Suprapubic skin (tissue), 4 donors: ENCODE measurements at regions not wholly inside any gene's neighbourhood (a gene's known extent, or its start where the extent isn't known, plus 50 kb on each side); places are given as distances from the start of the nearest gene placed in this dataset.

Experiments
- POLR2A ChIP-seq, 2 donors: fragments of 450-650 bp; IDR thresholded peaks; one replicate each; pipeline ENCODE4 v1.6.1; 2017; ENCODE audit warnings: antibody characterized with exemption in 2 of 2, mild to moderate bottlenecking in 2 of 2, moderate library complexity in 2 of 2
- POLR2AphosphoS5 ChIP-seq, 3 donors: sonication (generic); formaldehyde crosslinking; IDR thresholded peaks; one replicate each; pipeline ENCODE4 v1.6.1; 2017; ENCODE audit warnings: antibody characterized with exemption in 3 of 3
- TF ChIP-seq, protein P1 (sequence below), 2 donors: fragments of 200-600 bp in 1 of 2; fragments of 450-650 bp in 1 of 2; sonication (generic) in 1 of 2; IDR thresholded peaks; one replicate each; pipeline ENCODE4 v1.5.1; 2016 to 2019; ENCODE audit warnings: antibody characterized with exemption in 2 of 2, mild to moderate bottlenecking in 1 of 2, moderate library complexity in 1 of 2

GRCh38 chr7:26478550-26478949 lies 186.9 kb downstream of the SNX10 start:
- TF ChIP-seq POLR2AphosphoS5 (IDR thresholded peaks at IDR 0.05) (no peak), POLR2A (IDR thresholded peaks at IDR 0.05) (no peak)
- TF ChIP-seq, protein P1, sequence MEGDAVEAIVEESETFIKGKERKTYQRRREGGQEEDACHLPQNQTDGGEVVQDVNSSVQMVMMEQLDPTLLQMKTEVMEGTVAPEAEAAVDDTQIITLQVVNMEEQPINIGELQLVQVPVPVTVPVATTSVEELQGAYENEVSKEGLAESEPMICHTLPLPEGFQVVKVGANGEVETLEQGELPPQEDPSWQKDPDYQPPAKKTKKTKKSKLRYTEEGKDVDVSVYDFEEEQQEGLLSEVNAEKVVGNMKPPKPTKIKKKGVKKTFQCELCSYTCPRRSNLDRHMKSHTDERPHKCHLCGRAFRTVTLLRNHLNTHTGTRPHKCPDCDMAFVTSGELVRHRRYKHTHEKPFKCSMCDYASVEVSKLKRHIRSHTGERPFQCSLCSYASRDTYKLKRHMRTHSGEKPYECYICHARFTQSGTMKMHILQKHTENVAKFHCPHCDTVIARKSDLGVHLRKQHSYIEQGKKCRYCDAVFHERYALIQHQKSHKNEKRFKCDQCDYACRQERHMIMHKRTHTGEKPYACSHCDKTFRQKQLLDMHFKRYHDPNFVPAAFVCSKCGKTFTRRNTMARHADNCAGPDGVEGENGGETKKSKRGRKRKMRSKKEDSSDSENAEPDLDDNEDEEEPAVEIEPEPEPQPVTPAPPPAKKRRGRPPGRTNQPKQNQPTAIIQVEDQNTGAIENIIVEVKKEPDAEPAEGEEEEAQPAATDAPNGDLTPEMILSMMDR (IDR thresholded peaks at IDR 0.05): no peak
